ENCODE measurements at regions not wholly inside any gene's neighbourhood (a gene's known extent, or its start where the extent isn't known, plus 50 kb on each side); places are given as distances from the start of the nearest gene placed in this dataset.

- Histone ChIP-seq H3K27ac (replicated peaks) (no peak overlapping the region), H3K4me3 (replicated peaks; ENCODE audit: insufficient read depth, low read length) (no peak overlapping the region), H3K27me3 (ENCODE audit: insufficient read depth, poor library complexity, severe bottlenecking) (no peaks in the 10 kb centered on the region)
- TF ChIP-seq SPI1 (IDR thresholded peaks at IDR 0.05; ENCODE audit: borderline replicate concordance, low read depth): no peak
- no peak for TF ChIP-seq CTCF (IDR thresholded peaks at IDR 0.05; ENCODE audit: insufficient read depth, low read length)
- TF ChIP-seq POLR2AphosphoS5 (IDR thresholded peaks at IDR 0.05; ENCODE audit: low read depth): no peak
- TF ChIP-seq GABPA (IDR thresholded peaks at IDR 0.05; ENCODE audit: low read depth): no peak
- TF ChIP-seq REST (IDR thresholded peaks at IDR 0.05; ENCODE audit: insufficient replicate concordance, low read depth): no peak
- DNase-seq (ENCODE audit: low read depth in 1 of 2, low spot score in 1 of 2): no peak
Measured at GRCh38 chr11:28659716-28660348, 551.6 kb downstream of the METTL15 start.

GRCh38 chr11:28657378-28658030, 549.3 kb downstream of the METTL15 start:
- Histone ChIP-seq H3K4me3 (replicated peaks; ENCODE audit: insufficient read depth, low read length) (no peak overlapping the region), H3K27ac (replicated peaks) (no peak overlapping the region), H3K27me3 (ENCODE audit: insufficient read depth, poor library complexity, severe bottlenecking) (peaks cover 3% of the 10 kb centered on the region)
- no peak for DNase-seq (ENCODE audit: low read depth in 1 of 2, low spot score in 1 of 2)
- no peak for TF ChIP-seq CTCF (IDR thresholded peaks at IDR 0.05; ENCODE audit: insufficient read depth, low read length)
- TF ChIP-seq POLR2AphosphoS5 (IDR thresholded peaks at IDR 0.05; ENCODE audit: low read depth): no peak
- TF ChIP-seq REST (IDR thresholded peaks at IDR 0.05; ENCODE audit: insufficient replicate concordance, low read depth): no peak
- no peak for TF ChIP-seq SPI1 (IDR thresholded peaks at IDR 0.05; ENCODE audit: borderline replicate concordance, low read depth)
- TF ChIP-seq GABPA (IDR thresholded peaks at IDR 0.05; ENCODE audit: low read depth): no peak

GRCh38 chr11:28654191-28654590, 546.0 kb downstream of the METTL15 start:
- no peak for DNase-seq (ENCODE audit: low read depth in 1 of 2, low spot score in 1 of 2)
- Histone ChIP-seq H3K27me3 (ENCODE audit: insufficient read depth, poor library complexity, severe bottlenecking) (peaks cover 3% of the 10 kb centered on the region), H3K4me3 (replicated peaks; ENCODE audit: insufficient read depth, low read length) (no peak overlapping the region), H3K27ac (replicated peaks) (no peak overlapping the region)
- TF ChIP-seq POLR2AphosphoS5 (IDR thresholded peaks at IDR 0.05; ENCODE audit: low read depth) (no peak), GABPA (IDR thresholded peaks at IDR 0.05; ENCODE audit: low read depth) (no peak), SPI1 (IDR thresholded peaks at IDR 0.05; ENCODE audit: borderline replicate concordance, low read depth) (no peak), CTCF (IDR thresholded peaks at IDR 0.05; ENCODE audit: insufficient read depth, low read length) (no peak), REST (IDR thresholded peaks at IDR 0.05; ENCODE audit: insufficient replicate concordance, low read depth) (no peak)

Measured in HL-60 (cell line).